Thoracic aorta (tissue), 2 donors: ENCODE measurements at regions not wholly inside any gene's neighbourhood (a gene's known extent, or its start where the extent isn't known, plus 50 kb on each side); places are given as distances from the start of the nearest gene placed in this dataset.

Experiments used
- ATAC-seq: fragments of 150-250 bp; one replicate; pipeline ENCODE4 v1.8.0; 2017; ENCODE audit warnings: low read depth; ENCODE audit not compliant: insufficient number of reproducible peaks, low FRiP score
- DNase-seq: peaks from one replicate; pipeline ENCODE4 v3.0.0-alpha.2; 2020; ENCODE audit warnings: low spot score
- H3K27ac ChIP-seq, 2 donors: fragments of 200-600 bp; sonication (generic); 1 replicate in 1 of 2; 2 replicates in 1 of 2; pipeline ENCODE4 v1.5.1; 2016; ENCODE audit warnings: mild to moderate bottlenecking in 2 of 2, moderate library complexity in 2 of 2
- H3K27me3 ChIP-seq: fragments of 200-600 bp; sonication (generic); replicated peaks from 2 replicates; pipeline ENCODE4 v1.6.0; 2016; ENCODE audit warnings: mild to moderate bottlenecking; ENCODE audit not compliant: insufficient read depth
- H3K36me3 ChIP-seq: fragments of 200-600 bp; sonication (generic); one replicate; pipeline ENCODE4 v1.5.1; 2016
- H3K4me1 ChIP-seq, 2 donors: fragments of 200-600 bp; sonication (generic); 1 replicate in 1 of 2; 2 replicates in 1 of 2; pipeline versions ENCODE4 v1.5.1 to v1.6.0; 2016; ENCODE audit warnings: low read depth in 2 of 2, mild to moderate bottlenecking in 1 of 2; ENCODE audit not compliant: control insufficient read depth in 1 of 2
- H3K4me3 ChIP-seq: fragments of 200-600 bp; sonication (generic); 2 replicates; pipeline ENCODE4 v1.5.1; 2016; ENCODE audit warnings: mild to moderate bottlenecking
- H3K9me3 ChIP-seq: fragments of 200-600 bp; sonication (generic); 2 replicates; pipeline ENCODE4 v1.5.1; 2016
- CTCF ChIP-seq: fragments of 200-600 bp; sonication (generic); IDR thresholded peaks from one replicate; pipeline ENCODE4 v1.5.1; 2019; ENCODE audit warnings: antibody characterized with exemption

GRCh38 chr20:56795492-56795891 lies 166.4 kb downstream of the TFAP2C start:
- Histone ChIP-seq H3K4me3 (no peak overlapping the region), H3K4me1 (no peaks in the 10 kb centered on the region), H3K27ac (no peak overlapping the region), H3K9me3 (peaks cover 8% of the 10 kb centered on the region), H3K27me3 (no peaks in the 10 kb centered on the region), H3K36me3 (no peaks in the 10 kb centered on the region)
- ATAC-seq (no peak), DNase-seq (no peak)
- TF ChIP-seq CTCF = no peak

- peaks cover 8% of the 10 kb centered on the region for H3K9me3 ChIP-seq
- H3K4me1 ChIP-seq = no peaks in the 10 kb centered on the region
- no peak for DNase-seq
- no peak overlapping the region for H3K27ac ChIP-seq
- no peaks in the 10 kb centered on the region for H3K27me3 ChIP-seq
- no peak overlapping the region for H3K4me3 ChIP-seq
- ATAC-seq = no peak
- no peaks in the 10 kb centered on the region for H3K36me3 ChIP-seq
- no peak for TF ChIP-seq CTCF
Observed at GRCh38 chr20:56796345-56796744, 167.2 kb downstream of the TFAP2C start.

GRCh38 chr20:56797023-56797422 lies 167.9 kb downstream of the TFAP2C start:
- Histone ChIP-seq H3K4me1 (no peaks in the 10 kb centered on the region), H3K36me3 (no peaks in the 10 kb centered on the region), H3K27me3 (no peaks in the 10 kb centered on the region), H3K9me3 (peaks cover 8% of the 10 kb centered on the region), H3K27ac (no peak overlapping the region), H3K4me3 (no peak overlapping the region)
- no peak for TF ChIP-seq CTCF
- DNase-seq (no peak), ATAC-seq (no peak)

GRCh38 chr20:56798634-56799033 lies 169.5 kb downstream of the TFAP2C start:
- no peak for ATAC-seq
- H3K36me3 ChIP-seq = no peaks in the 10 kb centered on the region
- no peaks in the 10 kb centered on the region for H3K27me3 ChIP-seq
- no peak overlapping the region for H3K4me3 ChIP-seq
- DNase-seq = no peak
- H3K9me3 ChIP-seq = peaks cover 8% of the 10 kb centered on the region
- no peak overlapping the region for H3K27ac ChIP-seq
- TF ChIP-seq CTCF = no peak
- no peaks in the 10 kb centered on the region for H3K4me1 ChIP-seq

- Histone ChIP-seq H3K9me3 (peaks cover 8% of the 10 kb centered on the region), H3K36me3 (no peaks in the 10 kb centered on the region), H3K27me3 (no peaks in the 10 kb centered on the region), H3K27ac (no peak overlapping the region), H3K4me3 (no peak overlapping the region), H3K4me1 (no peaks in the 10 kb centered on the region)
- no peak for TF ChIP-seq CTCF
- DNase-seq (no peak), ATAC-seq (no peak)
Observed at GRCh38 chr20:56799187-56799586, 170.1 kb downstream of the TFAP2C start.
